Glutamatergic neuron (in vitro differentiated cells): ENCODE measurements at regions not wholly inside any gene's neighbourhood (a gene's known extent, or its start where the extent isn't known, plus 50 kb on each side); places are given as distances from the start of the nearest gene placed in this dataset.

Experiments used
- DNase-seq: peaks from one replicate; pipeline ENCODE4 v3.0.0; 2022
- H3K27ac Mint-ChIP-seq: one replicate; pipeline ENCODE4 v1.8.0; 2020; ENCODE audit warnings: mild to moderate bottlenecking, mixed read lengths, inconsistent platforms; ENCODE audit not compliant: unreplicated experiment
- H3K27me3 Mint-ChIP-seq: one replicate; pipeline ENCODE4 v1.8.0; 2020; ENCODE audit warnings: mild to moderate bottlenecking, moderate library complexity, mixed read lengths, inconsistent platforms; ENCODE audit not compliant: unreplicated experiment
- H3K36me3 Mint-ChIP-seq: one replicate; pipeline ENCODE4 v1.8.0; 2020; ENCODE audit warnings: mild to moderate bottlenecking, mixed read lengths, inconsistent platforms; ENCODE audit not compliant: unreplicated experiment
- H3K4me1 Mint-ChIP-seq: one replicate; pipeline ENCODE4 v1.8.0; 2020; ENCODE audit warnings: mild to moderate bottlenecking, low read depth, mixed read lengths, inconsistent platforms; ENCODE audit not compliant: unreplicated experiment
- H3K4me3 Mint-ChIP-seq: one replicate; pipeline ENCODE4 v1.8.0; 2020; ENCODE audit warnings: mild to moderate bottlenecking, mixed read lengths, inconsistent platforms; ENCODE audit not compliant: unreplicated experiment
- H3K9me3 Mint-ChIP-seq: one replicate; pipeline ENCODE4 v1.8.0; 2020; ENCODE audit warnings: mild to moderate bottlenecking, moderate library complexity, mixed read lengths, inconsistent platforms; ENCODE audit not compliant: unreplicated experiment
- CTCF ChIP-seq: fragments of 200-600 bp; sonication (generic); IDR thresholded peaks from one replicate; pipeline ENCODE4 v1.5.0; 2021; ENCODE audit not compliant: partially characterized antibody, unreplicated experiment

- Mint-ChIP-seq H3K36me3 (no peaks in the 10 kb centered on the region), H3K27me3 (peaks cover 7% of the 10 kb centered on the region), H3K9me3 (peaks cover 6% of the 10 kb centered on the region)
Observed at GRCh38 chr10:130726996-130727725, 584.4 kb downstream of the TCERG1L start.

GRCh38 chr10:130727766-130728490 is 583.6 kb downstream of the TCERG1L start:
- no peaks in the 10 kb centered on the region for H3K4me1 Mint-ChIP-seq
- H3K27ac Mint-ChIP-seq: no peak overlapping the region
- H3K27me3 Mint-ChIP-seq: peaks cover 7% of the 10 kb centered on the region
- H3K9me3 Mint-ChIP-seq: peaks cover 6% of the 10 kb centered on the region
- no peak for TF ChIP-seq CTCF
- no peak overlapping the region for H3K4me3 Mint-ChIP-seq
- no peak for DNase-seq
- H3K36me3 Mint-ChIP-seq: no peaks in the 10 kb centered on the region

More at GRCh38 chr10:130726996-130727725, 584.4 kb downstream of the TCERG1L start:
- Mint-ChIP-seq H3K4me1 (no peaks in the 10 kb centered on the region), H3K4me3 (no peak overlapping the region), H3K27ac (no peak overlapping the region)
- TF ChIP-seq CTCF: no peak
- DNase-seq: no peak

GRCh38 chr10:130728531-130729215 is 582.8 kb downstream of the TCERG1L start:
- H3K9me3 Mint-ChIP-seq: peaks cover 6% of the 10 kb centered on the region

GRCh38 chr10:130729876-130730275 is 581.6 kb downstream of the TCERG1L start:
- H3K4me3 Mint-ChIP-seq: no peak overlapping the region
- H3K27ac Mint-ChIP-seq: no peak overlapping the region
- TF ChIP-seq CTCF: no peak
- H3K4me1 Mint-ChIP-seq: no peaks in the 10 kb centered on the region
- peaks cover 4% of the 10 kb centered on the region for H3K27me3 Mint-ChIP-seq
- H3K36me3 Mint-ChIP-seq: no peaks in the 10 kb centered on the region
- peaks cover 5% of the 10 kb centered on the region for H3K9me3 Mint-ChIP-seq
- DNase-seq: no peak

More at GRCh38 chr10:130728531-130729215, 582.8 kb downstream of the TCERG1L start:
- Mint-ChIP-seq H3K36me3 (no peaks in the 10 kb centered on the region), H3K27me3 (peaks cover 7% of the 10 kb centered on the region), H3K27ac (no peak overlapping the region), H3K4me1 (no peaks in the 10 kb centered on the region), H3K4me3 (no peak overlapping the region)
- no peak for TF ChIP-seq CTCF
- no peak for DNase-seq
